ENCODE measurements at regions not wholly inside any gene's neighbourhood (a gene's known extent, or its start where the extent isn't known, plus 50 kb on each side); places are given as distances from the start of the nearest gene placed in this dataset.

DNA sequence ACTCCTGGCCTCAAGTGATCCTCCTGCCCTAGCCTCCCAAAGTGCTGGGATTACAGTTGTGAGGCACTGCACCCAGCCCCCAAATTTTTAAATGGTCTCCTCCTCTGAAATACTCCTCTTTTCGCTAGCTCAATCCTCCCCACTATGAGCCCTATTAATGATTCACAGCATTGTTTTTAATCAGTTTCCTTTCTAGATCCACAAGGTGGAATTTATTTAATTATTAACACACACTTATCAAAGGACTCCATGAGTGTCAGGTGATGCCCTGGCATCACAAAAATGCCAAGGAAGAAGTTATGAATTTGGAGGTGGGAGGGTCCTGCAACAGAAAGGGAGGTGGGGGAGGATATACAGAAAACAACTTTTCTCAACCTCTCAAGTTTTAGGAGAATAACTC, 806.5 kb downstream of the PRELID2 start:
- TF ChIP-seq EZH2 (IDR thresholded peaks at IDR 0.05; ENCODE audit: insufficient read depth, poor library complexity, severe bottlenecking) (no peak), EZH2phosphoT487 (IDR thresholded peaks at IDR 0.05; ENCODE audit: insufficient read depth, low read depth) (no peak)
